Adrenal gland (tissue), 5 donors: ENCODE measurements at regions not wholly inside any gene's neighbourhood (a gene's known extent, or its start where the extent isn't known, plus 50 kb on each side); places are given as distances from the start of the nearest gene placed in this dataset.

Experiments used
- CTCF ChIP-seq, 6 experiments: fragments of 450-650 bp in 4 of 6; fragments of 200-600 bp in 2 of 6; sonication (generic) in 1 of 6; IDR thresholded peaks; 1 replicate in 5 of 6; 2 replicates in 1 of 6; pipeline versions ENCODE4 v1.5.1 to v1.8.0; 2016 to 2021; ENCODE audit warnings: antibody characterized with exemption in 6 of 6, mild to moderate bottlenecking in 2 of 6, moderate library complexity in 1 of 6
- POLR2A ChIP-seq, 2 donors: fragments of 450-650 bp; IDR thresholded peaks; one replicate each; pipeline ENCODE4 v1.6.1; 2017; ENCODE audit warnings: antibody characterized with exemption in 2 of 2, mild to moderate bottlenecking in 2 of 2, moderate library complexity in 1 of 2
- donor health status: DM: no; HTN: no; CAD: no.

GRCh38 chr15:98437752-98438151, 210.6 kb upstream of the IGF1R start:
- no peak for TF ChIP-seq CTCF (IDR thresholded peaks at IDR 0.05)
- TF ChIP-seq POLR2A (IDR thresholded peaks at IDR 0.05), result no peak
